Progenitor cell of endocrine pancreas (in vitro differentiated cells): ENCODE measurements at regions not wholly inside any gene's neighbourhood (a gene's known extent, or its start where the extent isn't known, plus 50 kb on each side); places are given as distances from the start of the nearest gene placed in this dataset.

Experiments
- DNase-seq: peaks from one replicate; pipeline ENCODE4 v3.0.0; 2021; ENCODE audit warnings: low spot score; ENCODE audit not compliant: unreplicated experiment
- H3K27ac Mint-ChIP-seq: 2 replicates; pipeline ENCODE4 v1.8.0; 2021; ENCODE audit warnings: mild to moderate bottlenecking, moderate library complexity, mixed read lengths
- H3K27me3 Mint-ChIP-seq: 2 replicates; pipeline ENCODE4 v1.8.0; 2021; ENCODE audit warnings: mixed read lengths
- H3K36me3 Mint-ChIP-seq: 2 replicates; pipeline ENCODE4 v1.8.0; 2022; ENCODE audit warnings: mixed read lengths; ENCODE audit not compliant: insufficient read depth
- H3K4me1 Mint-ChIP-seq: 2 replicates; pipeline ENCODE4 v1.8.0; 2021; ENCODE audit warnings: low read depth, mixed read lengths
- H3K4me3 Mint-ChIP-seq: 2 replicates; pipeline ENCODE4 v1.8.0; 2021; ENCODE audit warnings: low read depth, mild to moderate bottlenecking, moderate library complexity, mixed read lengths
- H3K9me3 Mint-ChIP-seq: 2 replicates; pipeline ENCODE4 v1.8.0; 2021; ENCODE audit warnings: low read depth, mixed read lengths
- TF ChIP-seq, protein P1 (sequence below): fragments of 200-600 bp; sonication (generic); IDR thresholded peaks from one replicate; pipeline ENCODE4 v1.5.0; 2021; ENCODE audit warnings: antibody characterized with exemption, mild to moderate bottlenecking; ENCODE audit not compliant: unreplicated experiment

- no peak overlapping the region for H3K4me3 Mint-ChIP-seq
- H3K27me3 Mint-ChIP-seq: no peaks in the 10 kb centered on the region
Observed at GRCh38 chr10:33094263-33095051, 136.4 kb upstream of the ITGB1 start.

GRCh38 chr10:33093362-33093761 is 135.3 kb upstream of the ITGB1 start:
- H3K4me3 Mint-ChIP-seq: no peak overlapping the region
- TF ChIP-seq, protein P1, sequence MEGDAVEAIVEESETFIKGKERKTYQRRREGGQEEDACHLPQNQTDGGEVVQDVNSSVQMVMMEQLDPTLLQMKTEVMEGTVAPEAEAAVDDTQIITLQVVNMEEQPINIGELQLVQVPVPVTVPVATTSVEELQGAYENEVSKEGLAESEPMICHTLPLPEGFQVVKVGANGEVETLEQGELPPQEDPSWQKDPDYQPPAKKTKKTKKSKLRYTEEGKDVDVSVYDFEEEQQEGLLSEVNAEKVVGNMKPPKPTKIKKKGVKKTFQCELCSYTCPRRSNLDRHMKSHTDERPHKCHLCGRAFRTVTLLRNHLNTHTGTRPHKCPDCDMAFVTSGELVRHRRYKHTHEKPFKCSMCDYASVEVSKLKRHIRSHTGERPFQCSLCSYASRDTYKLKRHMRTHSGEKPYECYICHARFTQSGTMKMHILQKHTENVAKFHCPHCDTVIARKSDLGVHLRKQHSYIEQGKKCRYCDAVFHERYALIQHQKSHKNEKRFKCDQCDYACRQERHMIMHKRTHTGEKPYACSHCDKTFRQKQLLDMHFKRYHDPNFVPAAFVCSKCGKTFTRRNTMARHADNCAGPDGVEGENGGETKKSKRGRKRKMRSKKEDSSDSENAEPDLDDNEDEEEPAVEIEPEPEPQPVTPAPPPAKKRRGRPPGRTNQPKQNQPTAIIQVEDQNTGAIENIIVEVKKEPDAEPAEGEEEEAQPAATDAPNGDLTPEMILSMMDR: no peak

More at GRCh38 chr10:33094263-33095051, 136.4 kb upstream of the ITGB1 start:
- no peaks in the 10 kb centered on the region for H3K4me1 Mint-ChIP-seq
- no peak overlapping the region for H3K27ac Mint-ChIP-seq
- TF ChIP-seq, protein P1: no peak
- H3K9me3 Mint-ChIP-seq: peaks cover 21% of the 10 kb centered on the region
- no peak for DNase-seq
- H3K36me3 Mint-ChIP-seq: peaks cover 3% of the 10 kb centered on the region

DNA sequence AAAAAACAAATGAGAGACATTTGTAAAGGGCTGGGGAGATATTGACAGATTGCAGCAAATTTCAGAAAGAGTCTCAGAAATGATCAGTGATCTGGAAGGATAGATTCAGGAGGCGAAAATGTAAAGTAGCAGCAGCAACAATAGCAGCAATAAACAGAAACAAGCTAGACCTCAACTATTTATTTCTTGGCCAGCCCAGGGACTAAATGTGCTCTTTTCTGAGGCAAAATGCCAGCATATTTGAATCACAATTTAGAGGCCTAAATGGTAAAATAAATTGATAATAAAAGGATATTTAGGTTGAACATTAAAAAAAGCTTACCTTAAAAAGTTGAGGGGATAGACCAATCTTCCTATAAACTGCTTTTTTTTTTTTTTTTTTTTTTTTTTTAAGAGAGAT is 134.6 kb upstream of the ITGB1 start:
- Mint-ChIP-seq H3K27ac (no peak overlapping the region), H3K4me1 (peaks cover 3% of the 10 kb centered on the region)

More at GRCh38 chr10:33093362-33093761, 135.3 kb upstream of the ITGB1 start:
- peaks cover 3% of the 10 kb centered on the region for H3K36me3 Mint-ChIP-seq
- H3K27me3 Mint-ChIP-seq: no peaks in the 10 kb centered on the region
- DNase-seq: no peak
- H3K27ac Mint-ChIP-seq: no peak overlapping the region
- no peaks in the 10 kb centered on the region for H3K4me1 Mint-ChIP-seq
- H3K9me3 Mint-ChIP-seq: peaks cover 21% of the 10 kb centered on the region

GRCh38 chr10:33091201-33091600 is 133.2 kb upstream of the ITGB1 start:
- Mint-ChIP-seq H3K4me1 (peaks cover 12% of the 10 kb centered on the region), H3K27ac (no peak overlapping the region), H3K27me3 (no peaks in the 10 kb centered on the region), H3K9me3 (peaks cover 16% of the 10 kb centered on the region), H3K4me3 (no peak overlapping the region), H3K36me3 (peaks cover 3% of the 10 kb centered on the region)
- TF ChIP-seq, protein P1: no peak
- DNase-seq: no peak

More for the DNA sequence above, 134.6 kb upstream of the ITGB1 start:
- TF ChIP-seq, protein P1: no peak
- H3K27me3 Mint-ChIP-seq: no peaks in the 10 kb centered on the region
- peaks cover 22% of the 10 kb centered on the region for H3K9me3 Mint-ChIP-seq
- H3K36me3 Mint-ChIP-seq: peaks cover 3% of the 10 kb centered on the region
- no peak for DNase-seq
- no peak overlapping the region for H3K4me3 Mint-ChIP-seq

- no peak for DNase-seq
- TF ChIP-seq, protein P1: no peak
- H3K4me1 Mint-ChIP-seq: peaks cover 16% of the 10 kb centered on the region
- no peaks in the 10 kb centered on the region for H3K27me3 Mint-ChIP-seq
- no peaks in the 10 kb centered on the region for H3K36me3 Mint-ChIP-seq
- H3K27ac Mint-ChIP-seq: no peak overlapping the region
- H3K9me3 Mint-ChIP-seq: peaks cover 8% of the 10 kb centered on the region
- no peak overlapping the region for H3K4me3 Mint-ChIP-seq
Observed at GRCh38 chr10:33088990-33089389, 131.0 kb upstream of the ITGB1 start.
